Mammary epithelial cell (primary cell): ENCODE measurements at regions not wholly inside any gene's neighbourhood (a gene's known extent, or its start where the extent isn't known, plus 50 kb on each side); places are given as distances from the start of the nearest gene placed in this dataset.

Source experiments
- CTCF ChIP-seq, 2 donors: IDR thresholded peaks in 1 of 2; conservative IDR thresholded peaks in 1 of 2; 2 replicates each; pipeline ENCODE4 v1.5.1; 2011 to 2012; ENCODE audit warnings: inconsistent platforms in 2 of 2, low read length in 2 of 2, mild to moderate bottlenecking in 2 of 2, control low read depth in 1 of 2, low read depth in 1 of 2; ENCODE audit not compliant: insufficient read depth in 1 of 2; ENCODE audit errors: extremely low read depth in 1 of 2
- EZH2 ChIP-seq: IDR thresholded peaks from 2 replicates; pipeline ENCODE4 v1.6.1; 2012; ENCODE audit warnings: low read length, inconsistent platforms, borderline replicate concordance

- TF ChIP-seq CTCF (conservative IDR thresholded peaks at IDR 0.05 in 1 of 2, IDR thresholded peaks at IDR 0.05 in 1 of 2; ENCODE audit: extremely low read depth in 1 of 2, insufficient read depth in 1 of 2, low read depth in 1 of 2, low read length in 2 of 2) (no peak), EZH2 (no peak)
Observed at GRCh38 chr18:51404620-51405019, 207.1 kb upstream of the MEX3C start.
